ENCODE measurements at regions not wholly inside any gene's neighbourhood (a gene's known extent, or its start where the extent isn't known, plus 50 kb on each side); places are given as distances from the start of the nearest gene placed in this dataset.

GRCh38 chr21:22898051-22898665 is 1899.9 kb downstream of the NCAM2 start:
- DNase-seq (ENCODE audit: low read depth): peak; percentile 35

GRCh38 chr21:22900490-22900889 is 1902.3 kb downstream of the NCAM2 start:
- peak; percentile 78 for DNase-seq (ENCODE audit: low read depth)

GRCh38 chr21:22903851-22904250 is 1905.6 kb downstream of the NCAM2 start:
- DNase-seq (ENCODE audit: low read depth): no peak

GRCh38 chr21:22904385-22904784 is 1906.2 kb downstream of the NCAM2 start:
- peak; percentile 28 for DNase-seq (ENCODE audit: low read depth)

GRCh38 chr21:22925032-22925431 is 1926.8 kb downstream of the NCAM2 start:
- no peak for DNase-seq (ENCODE audit: low read depth)

- DNase-seq (ENCODE audit: low read depth): no peak
Observed at GRCh38 chr21:22927469-22927868, 1929.3 kb downstream of the NCAM2 start.

- DNase-seq (ENCODE audit: low read depth): peak; percentile 14
Observed at GRCh38 chr21:22941779-22942490, 1943.7 kb downstream of the NCAM2 start.

- no peak for DNase-seq (ENCODE audit: low read depth)
Observed at GRCh38 chr21:22955559-22955958, 1957.3 kb downstream of the NCAM2 start.

GRCh38 chr21:22961258-22961657 is 1963.0 kb downstream of the NCAM2 start:
- DNase-seq (ENCODE audit: low read depth): no peak

GRCh38 chr21:22965455-22966135 is 1967.4 kb downstream of the NCAM2 start:
- DNase-seq (ENCODE audit: low read depth): peak; percentile 53

- no peak for DNase-seq (ENCODE audit: low read depth)
Observed at GRCh38 chr21:22981819-22982218, 1983.6 kb downstream of the NCAM2 start.

GRCh38 chr21:22993144-22993543 is 1994.9 kb downstream of the NCAM2 start:
- DNase-seq (ENCODE audit: low read depth): no peak

- DNase-seq (ENCODE audit: low read depth): peak; percentile 34
Observed at GRCh38 chr21:22993822-22994574, 1995.8 kb downstream of the NCAM2 start.

- DNase-seq (ENCODE audit: low read depth): no peak
Observed at GRCh38 chr21:23003951-23004350, 2005.7 kb downstream of the NCAM2 start.

- no peak for DNase-seq (ENCODE audit: low read depth)
Observed at GRCh38 chr21:23008601-23009202, 2010.5 kb downstream of the NCAM2 start.

- DNase-seq (ENCODE audit: low read depth): no peak
Observed at GRCh38 chr21:23009360-23009759, 2011.2 kb downstream of the NCAM2 start.

- peak; percentile 23 for DNase-seq (ENCODE audit: low read depth)
Observed at GRCh38 chr21:23014021-23014420, 2015.8 kb downstream of the NCAM2 start.

GRCh38 chr21:23016617-23017016 is 2018.4 kb downstream of the NCAM2 start:
- DNase-seq (ENCODE audit: low read depth): peak; percentile 58

- DNase-seq (ENCODE audit: low read depth): peak; percentile 76
Observed at GRCh38 chr21:23017989-23018388, 2019.8 kb downstream of the NCAM2 start.

- no peak for DNase-seq (ENCODE audit: low read depth)
Observed at GRCh38 chr21:23020969-23021368, 2022.8 kb downstream of the NCAM2 start.

GRCh38 chr21:23021481-23021880 is 2023.3 kb downstream of the NCAM2 start:
- no peak for DNase-seq (ENCODE audit: low read depth)

GRCh38 chr21:23026878-23027277 is 2028.7 kb downstream of the NCAM2 start:
- no peak for DNase-seq (ENCODE audit: low read depth)
